Lower leg skin (tissue), 4 donors: ENCODE measurements at regions not wholly inside any gene's neighbourhood (a gene's known extent, or its start where the extent isn't known, plus 50 kb on each side); places are given as distances from the start of the nearest gene placed in this dataset.

Experiments used
- DNase-seq, 2 donors: peaks; one replicate each; pipeline ENCODE4 v3.0.0-alpha.2; 2019; ENCODE audit warnings: low spot score in 2 of 2
- H3K4me3 ChIP-seq: fragments of 200-600 bp; sonication (generic); 2 replicates; pipeline ENCODE4 v1.5.1; 2017; ENCODE audit warnings: mild to moderate bottlenecking, low read depth; ENCODE audit not compliant: poor library complexity, severe bottlenecking
- CTCF ChIP-seq, 3 donors: fragments of 450-650 bp; IDR thresholded peaks; one replicate each; pipeline ENCODE4 v1.5.1; 2016; ENCODE audit warnings: antibody characterized with exemption in 3 of 3, mild to moderate bottlenecking in 3 of 3, moderate library complexity in 2 of 3
- POLR2A ChIP-seq, 2 donors: fragments of 450-650 bp; IDR thresholded peaks; one replicate each; pipeline ENCODE4 v1.6.1; 2016 to 2017; ENCODE audit warnings: antibody characterized with exemption in 2 of 2, mild to moderate bottlenecking in 1 of 2, moderate library complexity in 1 of 2
- WGBS, 2 donors: methylation state at CpG; one replicate each; pipeline ENCODE4 v1.1.5; 2018; 5-methylcytosine and 5-hydroxymethylcytosine counted together
- intact Hi-C: fragments of 100-400 bp; cut with DNase I; formaldehyde crosslinking; loops from one replicate; pipeline ENCODE4 v1.15.0; 2023; ENCODE audit warnings: low total_unique reads

DNA sequence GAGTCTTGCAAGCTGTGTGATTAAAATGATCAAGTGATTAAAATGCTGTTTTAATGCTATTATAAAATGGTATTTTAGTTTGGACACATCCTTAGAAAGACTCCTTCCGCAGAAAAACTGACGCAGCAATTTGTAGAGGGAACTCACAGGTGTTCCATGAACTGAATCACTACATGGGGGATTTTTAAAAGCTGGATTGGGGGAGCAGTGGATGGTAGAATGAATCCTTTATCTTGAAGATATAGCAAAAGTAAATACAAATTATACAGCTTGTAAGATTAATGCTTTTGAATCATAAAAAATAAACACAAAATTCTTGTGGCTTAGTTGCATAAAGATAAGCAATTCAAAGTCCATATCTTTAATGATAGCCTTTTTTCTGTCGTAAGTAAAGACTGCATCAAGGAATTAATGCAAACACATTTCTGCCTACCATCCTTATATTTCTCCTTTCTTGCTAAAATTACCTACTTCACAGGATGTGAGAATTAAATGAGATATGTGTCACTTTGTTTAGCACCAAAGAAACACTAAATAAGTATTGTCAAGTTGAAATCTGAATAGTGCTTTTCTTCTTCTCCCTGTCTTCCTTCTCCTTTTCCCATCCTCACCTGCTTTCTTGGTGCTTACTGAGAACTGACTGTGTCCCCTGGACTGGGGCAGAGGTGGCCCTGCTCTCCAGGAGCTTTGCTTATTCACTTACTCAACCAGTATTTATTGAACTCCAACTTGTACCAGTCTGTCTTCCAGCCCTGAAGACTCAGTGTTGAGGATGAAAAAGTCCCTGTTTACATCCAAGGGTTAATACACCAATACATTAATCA, 61.5 kb upstream of the F3 start:
- DNase-seq: no peak
- WGBS, 2 donors: 75 to 86% methylated on average over 3 of the region's 3 CpGs
- intact Hi-C loops: no loop called here
- H3K4me3 ChIP-seq: no peak overlapping the region
- TF ChIP-seq POLR2A (IDR thresholded peaks at IDR 0.05): no peak
- TF ChIP-seq CTCF (IDR thresholded peaks at IDR 0.05): no peak

DNA sequence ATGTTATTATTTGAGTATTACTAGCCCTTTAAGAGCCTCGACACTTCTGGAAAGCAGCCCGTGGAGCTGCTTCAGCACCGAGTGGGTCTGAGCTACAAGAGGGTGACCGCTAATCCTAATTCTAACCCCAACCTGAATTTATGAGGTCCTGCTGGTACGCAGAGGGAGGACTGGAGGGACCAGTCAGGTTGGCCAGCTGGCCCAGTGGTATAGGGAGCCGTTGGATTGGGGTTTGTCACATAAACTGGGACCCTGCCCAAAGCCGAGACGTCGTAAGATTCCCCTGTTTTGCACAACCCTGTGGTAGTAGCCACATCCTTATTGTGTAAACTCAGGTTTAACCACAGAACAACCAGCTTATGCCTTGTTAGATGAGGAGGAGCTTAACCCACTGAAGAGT, 60.8 kb upstream of the F3 start:
- H3K4me3 ChIP-seq: no peak overlapping the region
- 41 to 49% methylated on average over 9 of the region's 9 CpGs for WGBS, 2 donors
- TF ChIP-seq CTCF (IDR thresholded peaks at IDR 0.05) (no peak), POLR2A (IDR thresholded peaks at IDR 0.05) (no peak)
- DNase-seq: peak in 1 of 2 donors; percentile 84
- intact Hi-C loops: no loop called here

GRCh38 chr1:94600556-94600955, 59.0 kb upstream of the F3 start:
- H3K4me3 ChIP-seq: no peak overlapping the region
- TF ChIP-seq POLR2A (IDR thresholded peaks at IDR 0.05): no peak
- TF ChIP-seq CTCF (IDR thresholded peaks at IDR 0.05): no peak
- intact Hi-C loops: no loop called here
- WGBS, 2 donors: 75 to 76% methylated on average over 2 of the region's 2 CpGs
- no peak for DNase-seq

DNA sequence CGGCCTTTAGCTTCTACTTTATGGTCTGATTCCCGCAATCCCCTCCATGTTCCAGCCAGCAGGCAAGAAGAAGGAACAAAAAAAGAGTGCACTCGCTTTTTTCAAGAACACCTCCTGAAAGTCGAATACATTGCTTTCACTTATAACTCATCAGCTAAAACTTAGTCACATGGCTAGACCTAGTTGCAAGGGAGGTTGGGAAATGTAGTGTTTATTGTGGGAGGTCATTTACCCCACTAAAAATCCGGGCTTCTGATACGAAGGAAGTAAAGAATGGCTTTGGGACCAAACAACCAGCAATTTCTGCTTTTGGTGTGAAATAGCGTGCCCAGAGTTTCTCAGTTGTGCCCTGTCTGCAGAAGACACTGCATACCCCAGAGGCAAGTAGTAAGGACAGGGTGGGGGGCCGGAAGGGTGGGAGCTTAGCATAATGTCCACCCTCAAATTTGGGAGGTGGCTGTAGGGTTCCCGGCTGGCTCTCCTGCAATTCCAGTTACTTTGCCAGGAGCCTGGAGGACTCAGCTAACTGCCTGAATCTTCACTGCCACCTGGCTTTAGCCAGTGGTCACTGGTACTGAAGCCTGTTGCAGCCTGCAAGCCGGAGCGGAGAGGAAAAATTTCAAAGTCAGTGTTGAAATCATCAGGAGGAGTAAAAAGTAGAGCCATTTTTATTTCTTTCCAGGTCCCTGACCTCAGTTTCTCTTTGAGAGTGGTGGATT, 57.7 kb upstream of the F3 start:
- no peak for DNase-seq
- WGBS, 2 donors: 83 to 87% methylated on average over 11 of the region's 11 CpGs
- H3K4me3 ChIP-seq: no peak overlapping the region
- intact Hi-C loops: no loop called here
- TF ChIP-seq CTCF (IDR thresholded peaks at IDR 0.05): no peak
- TF ChIP-seq POLR2A (IDR thresholded peaks at IDR 0.05): no peak

- H3K4me3 ChIP-seq: no peak overlapping the region
- TF ChIP-seq CTCF (IDR thresholded peaks at IDR 0.05): no peak
- no peak for TF ChIP-seq POLR2A (IDR thresholded peaks at IDR 0.05)
- 77 to 83% methylated on average over 3 of the region's 3 CpGs for WGBS, 2 donors
- intact Hi-C loops: no loop called here
- no peak for DNase-seq
Observed at GRCh38 chr1:94597701-94598100, 56.1 kb upstream of the F3 start.
